HAP-1 (cell line): ENCODE measurements at regions not wholly inside any gene's neighbourhood (a gene's known extent, or its start where the extent isn't known, plus 50 kb on each side); places are given as distances from the start of the nearest gene placed in this dataset.

Experiments used
- DNase-seq, 2 experiments: peaks; one replicate each; pipeline ENCODE4 v3.0.0-alpha.2; 2016 to 2020; ENCODE audit warnings: low spot score in 2 of 2
- H3K27me3 ChIP-seq: fragments of 250-450 bp; sonication (Bioruptor Pico); 2 replicates; pipeline ENCODE4 v1.5.1; 2020; ENCODE audit warnings: low read depth, mild to moderate bottlenecking, moderate library complexity
- H3K36me3 ChIP-seq: fragments of 250-450 bp; sonication (Bioruptor Pico); replicated peaks from 2 replicates; pipeline ENCODE4 v1.5.1; 2020; ENCODE audit warnings: mild to moderate bottlenecking
- H3K4me1 ChIP-seq: fragments of 250-450 bp; sonication (Bioruptor Pico); 2 replicates; pipeline ENCODE4 v1.5.1; 2020; ENCODE audit warnings: mild to moderate bottlenecking
- H3K4me3 ChIP-seq: fragments of 250-450 bp; sonication (Bioruptor Pico); 2 replicates; pipeline ENCODE4 v1.5.1; 2020; ENCODE audit warnings: mild to moderate bottlenecking, moderate library complexity
- H3K9me3 ChIP-seq: fragments of 250-450 bp; sonication (Bioruptor Pico); 2 replicates; pipeline ENCODE4 v1.5.1; 2020; ENCODE audit warnings: mild to moderate bottlenecking, moderate library complexity
- in situ Hi-C: fragments of 300-500 bp; cut with MboI; formaldehyde crosslinking; loops from 3 replicates; pipeline ENCODE4 v1.14.3; 2020; ENCODE audit warnings: low sequenced_read_pairs, inconsistent platforms, mixed read lengths

DNA sequence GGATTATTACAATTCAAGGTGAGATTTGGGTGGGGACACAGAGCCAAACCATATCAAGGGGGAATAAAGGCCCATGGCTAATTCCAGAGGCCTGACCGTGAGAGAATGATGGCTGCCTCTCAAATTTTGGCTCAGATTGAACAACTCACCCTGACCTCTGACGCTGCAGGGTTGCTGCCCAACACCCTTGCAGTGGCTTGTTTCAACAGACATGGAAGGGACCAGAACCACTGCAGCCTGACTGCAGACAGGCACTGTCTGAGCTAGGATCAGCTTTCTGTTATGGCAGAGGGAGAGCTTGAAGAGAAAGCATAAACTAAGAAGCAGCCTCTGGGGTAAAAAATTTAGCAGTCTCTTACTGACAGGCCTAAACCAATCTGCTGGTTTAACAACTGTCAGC, 90.2 kb upstream of the GADD45A start:
- no peaks in the 10 kb centered on the region for H3K27me3 ChIP-seq
- H3K4me1 ChIP-seq, result no peaks in the 10 kb centered on the region
- no peak overlapping the region for H3K4me3 ChIP-seq
- no peaks in the 10 kb centered on the region for H3K36me3 ChIP-seq
- in situ Hi-C loops, result no loop called here
- DNase-seq, result no peak
- H3K9me3 ChIP-seq, result no peaks in the 10 kb centered on the region

DNA sequence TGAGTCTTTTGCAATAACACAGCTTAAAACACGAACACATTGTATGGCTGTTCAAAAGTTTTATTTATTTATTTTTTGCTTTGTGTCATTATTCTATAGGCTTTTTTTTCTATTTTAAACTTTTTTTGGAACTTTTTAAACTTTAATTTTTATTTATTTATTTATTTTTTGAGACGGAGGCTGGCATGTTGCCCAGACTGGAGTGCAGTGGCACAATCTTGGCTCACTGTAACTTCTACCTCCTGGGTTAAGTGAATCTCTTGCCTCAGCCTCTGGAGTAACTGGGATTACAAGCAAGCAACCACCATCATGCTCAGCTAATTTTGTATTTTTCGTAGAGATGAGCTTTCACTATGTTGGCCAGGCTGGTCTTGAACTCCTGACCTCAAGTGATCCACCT, 88.3 kb upstream of the GADD45A start:
- Histone ChIP-seq H3K36me3 (no peaks in the 10 kb centered on the region), H3K9me3 (no peaks in the 10 kb centered on the region), H3K4me1 (no peaks in the 10 kb centered on the region), H3K27me3 (no peaks in the 10 kb centered on the region), H3K4me3 (no peak overlapping the region)
- no peak for DNase-seq
- in situ Hi-C loops, result no loop called here

DNA sequence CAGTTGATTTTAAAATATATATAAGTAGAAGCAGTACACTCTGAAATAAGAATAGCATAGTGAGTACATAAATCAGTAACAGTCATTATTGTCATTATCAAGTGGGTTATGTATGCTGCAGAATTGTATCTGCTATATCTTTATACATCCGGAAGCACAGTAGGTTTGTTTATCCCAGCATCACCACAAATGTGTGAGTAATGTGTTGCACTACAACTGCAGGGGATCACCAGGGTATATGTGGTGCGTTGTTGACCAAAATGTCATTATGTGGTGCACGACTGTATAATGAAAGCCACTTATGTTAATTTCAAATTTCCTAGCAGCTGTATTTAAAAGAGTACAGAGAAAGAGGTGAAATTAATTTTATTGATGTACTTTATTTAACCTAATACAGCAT, 87.7 kb upstream of the GADD45A start:
- Histone ChIP-seq H3K27me3 (no peaks in the 10 kb centered on the region), H3K4me3 (no peak overlapping the region), H3K4me1 (no peaks in the 10 kb centered on the region), H3K36me3 (no peaks in the 10 kb centered on the region), H3K9me3 (no peaks in the 10 kb centered on the region)
- DNase-seq, result no peak
- in situ Hi-C loops, result no loop called here

DNA sequence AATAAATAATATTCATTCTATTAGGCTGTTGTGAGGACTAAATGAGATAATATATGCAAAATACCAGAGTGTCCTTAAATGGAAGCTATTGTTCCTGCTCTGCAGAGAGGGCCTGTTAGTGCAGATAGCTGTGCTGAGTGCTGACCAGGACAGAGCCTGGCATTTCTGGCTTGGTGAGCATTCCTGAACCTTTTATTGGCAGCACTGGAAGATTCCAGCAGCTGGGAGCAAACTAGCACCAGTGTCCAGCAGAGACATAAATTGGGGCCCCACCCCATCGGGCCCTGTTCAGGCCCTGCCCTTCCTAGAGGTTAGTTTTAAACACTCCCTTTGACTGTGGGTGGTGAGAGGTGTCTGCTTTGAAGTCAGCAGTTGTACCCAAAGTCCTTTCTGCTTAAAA, 85.9 kb upstream of the GADD45A start:
- H3K4me1 ChIP-seq, result no peaks in the 10 kb centered on the region
- H3K27me3 ChIP-seq, result no peaks in the 10 kb centered on the region
- no peaks in the 10 kb centered on the region for H3K36me3 ChIP-seq
- H3K4me3 ChIP-seq, result no peak overlapping the region
- in situ Hi-C loops, result no loop called here
- DNase-seq, result no peak
- H3K9me3 ChIP-seq, result no peaks in the 10 kb centered on the region

DNA sequence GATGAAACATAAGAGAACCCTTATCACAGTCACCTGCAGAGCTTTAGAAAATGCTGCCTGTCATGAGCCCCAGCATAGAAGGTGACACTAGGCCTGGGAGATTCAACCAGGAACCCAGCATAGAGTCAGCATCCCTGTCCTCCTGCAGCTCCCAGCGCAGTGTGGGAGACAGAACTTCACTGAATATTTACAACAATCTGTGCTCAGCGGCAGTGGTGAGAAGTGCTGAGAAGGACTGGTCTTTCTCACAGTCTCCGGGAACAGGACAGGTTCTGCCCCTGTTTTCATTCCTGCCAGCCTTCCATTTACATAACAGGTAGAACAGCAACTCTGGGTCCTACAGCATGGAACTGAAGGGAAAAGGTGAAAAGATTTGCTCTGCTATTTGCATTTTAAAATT, 83.5 kb upstream of the GADD45A start:
- Histone ChIP-seq H3K9me3 (no peaks in the 10 kb centered on the region), H3K4me3 (no peak overlapping the region), H3K27me3 (no peaks in the 10 kb centered on the region), H3K4me1 (no peaks in the 10 kb centered on the region), H3K36me3 (no peaks in the 10 kb centered on the region)
- in situ Hi-C loops, result no loop called here
- no peak for DNase-seq

DNA sequence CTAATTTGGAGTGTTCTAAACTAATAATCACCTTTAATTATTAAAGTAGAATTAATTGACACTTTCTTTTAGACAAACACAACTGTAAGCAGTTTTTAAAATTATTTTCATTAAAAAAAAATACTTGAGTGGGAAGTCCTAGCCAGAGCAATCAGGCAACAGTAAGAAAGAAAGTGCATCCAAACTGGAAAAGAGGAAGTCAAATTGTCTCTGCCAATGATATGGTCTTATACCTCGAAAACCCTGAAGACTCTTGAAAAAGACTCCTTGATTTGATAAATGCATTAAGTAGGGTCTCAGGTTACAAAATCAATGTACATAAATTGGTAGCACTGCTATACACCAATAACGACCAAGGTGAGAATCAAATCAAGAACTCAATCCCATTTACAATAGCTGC, 83.0 kb upstream of the GADD45A start:
- Histone ChIP-seq H3K27me3 (no peaks in the 10 kb centered on the region), H3K4me1 (no peaks in the 10 kb centered on the region), H3K9me3 (no peaks in the 10 kb centered on the region), H3K4me3 (no peak overlapping the region), H3K36me3 (no peaks in the 10 kb centered on the region)
- in situ Hi-C loops, result no loop called here
- DNase-seq, result no peak

DNA sequence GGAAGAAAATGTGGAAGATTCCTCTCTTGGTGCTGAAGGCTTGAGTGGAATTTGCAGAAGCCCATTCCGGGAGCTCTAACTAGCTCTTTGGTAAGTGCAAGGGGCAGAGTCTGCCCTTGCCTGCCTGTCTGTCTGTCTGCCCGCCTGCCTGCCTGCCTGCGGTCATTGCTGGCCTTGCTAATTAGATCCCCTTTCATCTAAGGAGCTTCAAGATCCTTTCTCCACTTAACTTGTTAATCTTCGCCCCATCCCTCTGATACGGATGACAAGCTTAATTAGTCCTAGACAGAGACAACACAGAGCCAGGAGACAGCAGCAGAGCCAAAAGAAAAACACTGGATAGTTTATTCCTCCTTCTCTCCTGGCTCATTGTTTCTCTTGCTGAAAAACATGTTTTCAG, 80.2 kb upstream of the GADD45A start:
- in situ Hi-C loops, result no loop called here
- H3K4me1 ChIP-seq, result no peaks in the 10 kb centered on the region
- DNase-seq, result no peak
- H3K27me3 ChIP-seq, result no peaks in the 10 kb centered on the region
- no peaks in the 10 kb centered on the region for H3K36me3 ChIP-seq
- no peak overlapping the region for H3K4me3 ChIP-seq
- no peaks in the 10 kb centered on the region for H3K9me3 ChIP-seq

DNA sequence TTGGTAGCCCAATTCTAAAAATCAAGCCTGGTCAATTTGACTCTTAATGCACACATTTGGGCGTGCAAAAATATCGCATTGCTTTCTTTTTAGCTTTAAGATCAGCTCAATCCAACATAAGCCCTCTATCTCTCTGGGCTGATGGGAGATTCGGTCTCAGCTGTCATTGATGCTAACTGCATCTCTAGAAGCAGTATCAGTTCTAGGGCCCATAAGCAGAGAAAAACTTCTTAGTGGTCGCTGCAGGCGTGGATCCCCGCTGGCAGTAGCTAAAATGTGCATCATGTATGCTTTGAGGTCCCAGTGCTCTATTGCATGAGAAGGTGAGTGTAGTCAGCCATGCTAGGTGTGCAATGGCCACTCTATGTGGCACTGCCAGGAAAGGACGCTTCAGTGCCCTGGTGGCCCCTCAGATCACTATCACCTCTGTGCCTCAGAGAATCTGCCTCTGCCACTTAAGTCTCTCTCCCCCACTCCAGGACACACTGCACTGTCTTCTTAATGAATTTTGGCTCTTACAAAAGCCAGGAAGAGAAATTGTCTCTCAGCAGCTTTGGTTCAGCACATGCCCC, 79.7 kb upstream of the GADD45A start:
- H3K27me3 ChIP-seq, result no peaks in the 10 kb centered on the region
- no peaks in the 10 kb centered on the region for H3K4me1 ChIP-seq
- no peak for DNase-seq
- H3K36me3 ChIP-seq, result no peaks in the 10 kb centered on the region
- H3K4me3 ChIP-seq, result no peak overlapping the region
- in situ Hi-C loops, result no loop called here
- H3K9me3 ChIP-seq, result no peaks in the 10 kb centered on the region

DNA sequence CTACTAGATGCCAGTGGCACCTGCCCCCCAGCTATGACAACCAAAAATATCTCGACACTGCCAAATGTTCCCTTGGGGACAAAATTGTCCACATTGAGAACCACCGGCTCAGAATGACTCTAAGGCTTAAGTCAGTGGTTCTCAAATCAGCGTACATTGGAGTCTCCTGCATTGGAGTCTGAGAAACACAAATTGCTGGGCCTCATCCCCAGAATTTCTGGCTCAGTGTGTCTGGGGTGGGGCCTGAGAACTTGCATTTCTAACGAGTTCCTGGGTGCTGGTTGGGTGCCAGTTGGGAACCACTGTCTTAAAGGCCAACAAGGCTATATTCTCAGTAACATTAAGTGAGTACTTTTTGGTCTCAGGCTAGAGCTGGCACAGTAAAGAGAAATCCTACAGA, 77.7 kb upstream of the GADD45A start:
- no peak for DNase-seq
- no peaks in the 10 kb centered on the region for H3K27me3 ChIP-seq
- H3K36me3 ChIP-seq, result no peaks in the 10 kb centered on the region
- H3K4me3 ChIP-seq, result no peak overlapping the region
- H3K9me3 ChIP-seq, result no peaks in the 10 kb centered on the region
- in situ Hi-C loops, result no loop called here
- no peaks in the 10 kb centered on the region for H3K4me1 ChIP-seq

DNA sequence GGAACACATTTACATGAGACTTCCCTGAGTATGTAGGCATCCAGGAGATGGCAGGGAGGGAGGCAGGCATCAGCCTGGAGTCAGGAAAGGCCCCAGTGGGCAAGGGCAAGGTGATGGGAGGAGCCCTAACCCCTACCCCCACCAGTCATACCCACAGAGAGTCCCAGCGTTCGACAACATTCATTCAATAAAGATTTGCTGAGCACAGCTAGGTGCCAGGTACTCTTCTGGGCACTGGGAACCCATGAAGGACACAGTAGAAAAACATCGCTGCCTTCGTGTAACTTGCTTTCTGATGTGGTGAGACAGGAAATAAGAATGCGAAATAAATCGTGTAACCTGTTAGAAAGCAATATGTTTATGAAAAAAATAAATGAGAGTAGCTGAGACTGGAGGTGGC, 77.3 kb upstream of the GADD45A start:
- Histone ChIP-seq H3K27me3 (no peaks in the 10 kb centered on the region), H3K9me3 (no peaks in the 10 kb centered on the region), H3K36me3 (no peaks in the 10 kb centered on the region), H3K4me1 (no peaks in the 10 kb centered on the region), H3K4me3 (no peak overlapping the region)
- DNase-seq, result no peak
- in situ Hi-C loops, result no loop called here

DNA sequence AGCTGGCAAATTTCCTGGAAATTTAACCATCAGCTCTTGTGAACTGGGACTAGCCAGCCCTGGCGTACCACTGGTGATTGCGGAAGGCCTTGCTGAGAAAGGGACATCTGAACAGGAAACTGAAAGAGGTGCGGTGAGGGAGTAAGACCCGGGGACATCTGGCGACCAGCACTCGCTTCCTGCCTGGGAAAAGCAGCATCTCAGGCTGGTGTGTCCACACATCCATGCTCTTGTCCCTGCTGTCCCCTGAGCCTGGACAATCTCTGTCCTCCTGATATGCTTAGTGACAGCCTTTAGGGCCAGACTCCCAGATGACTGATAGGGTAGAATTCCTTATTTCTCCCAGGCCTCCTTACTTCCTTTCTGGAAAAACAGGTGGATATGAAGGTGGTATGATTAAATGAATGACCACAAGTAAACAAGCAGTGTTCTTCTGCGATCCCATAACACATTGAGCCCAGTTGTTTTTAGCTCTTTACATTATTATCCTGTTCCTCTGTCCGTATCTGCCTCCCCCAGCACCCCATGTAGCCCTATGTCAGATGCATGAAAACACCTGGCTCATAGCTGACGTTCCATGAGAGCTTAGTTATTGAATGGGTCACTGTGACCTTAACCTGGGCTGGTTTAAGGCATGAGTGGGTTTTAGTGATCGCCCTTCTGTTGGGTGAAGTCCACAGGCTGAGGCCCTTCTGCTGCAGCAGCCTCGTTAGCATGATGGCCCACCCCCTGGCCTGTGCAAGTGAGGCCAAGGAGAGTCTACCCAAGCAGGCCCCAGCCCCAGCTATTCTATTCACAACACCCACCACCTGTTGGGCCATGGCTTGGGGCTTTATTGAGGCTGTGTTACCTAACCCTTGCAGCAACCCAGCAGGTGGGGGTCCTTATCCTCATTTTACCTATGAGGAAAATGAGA, 76.1 kb upstream of the GADD45A start:
- DNase-seq, result no peak
- in situ Hi-C loops, result no loop called here
- Histone ChIP-seq H3K9me3 (no peaks in the 10 kb centered on the region), H3K4me1 (no peaks in the 10 kb centered on the region), H3K4me3 (no peak overlapping the region), H3K27me3 (no peaks in the 10 kb centered on the region), H3K36me3 (no peaks in the 10 kb centered on the region)

DNA sequence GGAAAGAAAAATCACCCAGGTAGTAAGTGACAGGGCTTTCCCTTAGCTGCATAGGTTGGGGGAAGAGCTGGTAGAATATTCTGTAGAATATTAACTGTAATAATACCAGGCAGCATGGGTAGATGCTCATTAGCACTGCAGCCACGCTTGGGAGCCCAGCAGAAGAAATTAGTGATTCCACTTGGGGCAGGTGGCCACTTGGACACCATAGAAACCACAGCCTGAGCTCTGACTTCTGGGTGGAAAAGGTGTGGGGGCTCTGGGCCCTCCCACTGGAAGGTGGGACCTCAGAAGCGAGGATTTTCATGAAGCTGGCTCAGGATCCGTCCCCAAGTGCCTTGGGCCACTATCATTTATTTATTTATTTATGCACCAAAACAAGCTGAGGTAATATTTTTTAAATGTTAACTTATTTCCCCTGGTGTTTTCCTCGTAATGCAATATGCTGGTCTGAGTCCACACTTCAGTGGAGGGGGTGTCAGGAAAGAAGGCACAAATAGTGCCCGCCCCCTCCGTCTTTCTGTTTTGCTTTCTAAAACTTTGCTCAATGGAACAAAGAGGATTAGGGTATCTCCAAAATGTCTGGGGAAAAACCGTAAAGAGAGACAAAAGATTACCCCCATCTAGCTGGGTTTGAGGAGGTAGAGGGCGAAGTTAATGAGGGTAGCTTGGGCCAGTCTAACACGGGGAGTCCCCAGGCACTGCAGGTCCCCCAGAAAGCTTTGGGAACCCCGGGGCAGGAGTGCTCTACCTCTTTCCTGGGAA, 75.2 kb upstream of the GADD45A start:
- Histone ChIP-seq H3K4me1 (no peaks in the 10 kb centered on the region), H3K4me3 (no peak overlapping the region), H3K27me3 (no peaks in the 10 kb centered on the region), H3K9me3 (0 out of 2 replicates have a peak, but pooled peaks cover under 1% of the 10 kb centered on the region), H3K36me3 (no peaks in the 10 kb centered on the region)
- DNase-seq, result no peak
- in situ Hi-C loops, result no loop called here

DNA sequence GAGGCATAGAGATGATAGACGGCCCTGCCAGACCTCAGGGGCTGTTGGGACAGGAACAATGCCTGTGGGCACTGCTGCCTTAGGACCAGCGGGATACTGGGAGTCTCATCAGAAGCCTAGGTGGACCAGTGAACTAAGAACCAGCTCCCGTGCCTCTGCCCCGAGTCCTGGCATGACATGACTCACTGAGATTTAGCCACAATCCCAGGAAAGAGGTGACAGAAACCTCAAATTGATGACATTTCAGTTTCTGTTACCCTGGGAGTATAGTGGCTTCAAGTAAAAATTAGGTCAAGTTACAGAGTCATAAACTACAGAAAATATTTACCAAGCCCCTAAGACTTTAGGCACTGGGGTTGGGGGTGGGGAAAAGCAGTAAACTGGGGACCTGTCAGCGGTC, 74.6 kb upstream of the GADD45A start:
- in situ Hi-C loops, result no loop called here
- no peak for DNase-seq
- H3K36me3 ChIP-seq, result no peaks in the 10 kb centered on the region
- H3K4me3 ChIP-seq, result no peak overlapping the region
- no peaks in the 10 kb centered on the region for H3K27me3 ChIP-seq
- H3K4me1 ChIP-seq, result no peaks in the 10 kb centered on the region
- 0 out of 2 replicates have a peak, but pooled peaks cover 3% of the 10 kb centered on the region for H3K9me3 ChIP-seq

DNA sequence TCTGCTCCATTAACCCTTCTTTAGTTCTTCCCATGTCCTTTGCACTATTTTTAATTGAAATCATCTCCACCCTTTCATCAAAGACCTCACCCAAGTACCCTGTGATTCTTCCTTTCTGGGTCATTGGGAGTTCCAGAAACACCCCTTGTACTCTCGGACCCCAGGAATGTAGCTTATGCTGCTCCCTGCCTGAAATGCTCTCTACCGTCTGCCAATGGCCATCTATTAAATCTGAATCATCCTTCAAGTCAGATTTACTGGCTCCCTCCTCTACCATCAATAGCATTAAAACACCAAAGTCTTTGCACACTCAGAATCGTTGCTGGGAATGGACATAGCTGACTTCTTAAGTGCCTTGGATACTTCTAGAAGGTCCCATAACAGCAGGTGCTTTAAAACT, 73.2 kb upstream of the GADD45A start:
- H3K9me3 ChIP-seq, result 0 out of 2 replicates have a peak, but pooled peaks cover 3% of the 10 kb centered on the region
- no peak for DNase-seq
- in situ Hi-C loops, result no loop called here
- H3K4me3 ChIP-seq, result no peak overlapping the region
- H3K27me3 ChIP-seq, result no peaks in the 10 kb centered on the region
- no peaks in the 10 kb centered on the region for H3K36me3 ChIP-seq
- peaks cover 10% of the 10 kb centered on the region for H3K4me1 ChIP-seq
